Vagina (tissue), 2 donors: ENCODE measurements at regions not wholly inside any gene's neighbourhood (a gene's known extent, or its start where the extent isn't known, plus 50 kb on each side); places are given as distances from the start of the nearest gene placed in this dataset.

Experiments used
- POLR2A ChIP-seq, 2 donors: fragments of 450-650 bp; IDR thresholded peaks; one replicate each; pipeline ENCODE4 v1.6.1; 2017; ENCODE audit warnings: antibody characterized with exemption in 2 of 2, mild to moderate bottlenecking in 2 of 2, moderate library complexity in 2 of 2
- POLR2AphosphoS5 ChIP-seq, 2 donors: sonication (generic); formaldehyde crosslinking; IDR thresholded peaks; one replicate each; pipeline ENCODE4 v1.9.0; 2017; ENCODE audit warnings: antibody characterized with exemption in 2 of 2, mild to moderate bottlenecking in 2 of 2, low read depth in 1 of 2; ENCODE audit not compliant: insufficient read depth in 1 of 2
- TF ChIP-seq, protein P1 (sequence below), 3 experiments: fragments of 450-650 bp in 2 of 3; fragments of 200-600 bp in 1 of 3; sonication (generic) in 1 of 3; IDR thresholded peaks; one replicate each; pipeline ENCODE4 v1.5.1; 2017 to 2019; ENCODE audit warnings: antibody characterized with exemption in 3 of 3, mild to moderate bottlenecking in 2 of 3, moderate library complexity in 2 of 3

DNA sequence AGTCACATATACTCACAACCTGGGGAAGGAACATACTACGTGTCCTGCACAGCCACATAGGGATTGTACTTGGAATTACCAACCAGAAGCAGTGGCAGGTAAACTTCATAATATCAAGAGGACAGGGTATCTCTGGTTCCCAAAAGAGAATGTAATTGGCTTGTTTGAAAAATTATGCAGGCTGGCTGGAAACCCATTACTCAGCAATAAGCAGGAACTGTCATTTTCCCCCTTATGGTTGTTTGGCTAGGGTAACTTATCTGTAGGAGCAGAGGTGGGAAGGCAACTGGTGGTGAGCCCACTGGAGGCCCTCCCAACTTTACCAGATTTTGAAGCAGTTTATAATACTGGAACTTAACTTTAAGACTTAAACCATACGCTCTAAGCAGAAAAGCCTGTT is 924.1 kb downstream of the LRRIQ3 start:
- TF ChIP-seq POLR2A (IDR thresholded peaks at IDR 0.05) (no peak), POLR2AphosphoS5 (IDR thresholded peaks at IDR 0.05; ENCODE audit: insufficient read depth in 1 of 2, low read depth in 1 of 2) (no peak)
- TF ChIP-seq, protein P1, sequence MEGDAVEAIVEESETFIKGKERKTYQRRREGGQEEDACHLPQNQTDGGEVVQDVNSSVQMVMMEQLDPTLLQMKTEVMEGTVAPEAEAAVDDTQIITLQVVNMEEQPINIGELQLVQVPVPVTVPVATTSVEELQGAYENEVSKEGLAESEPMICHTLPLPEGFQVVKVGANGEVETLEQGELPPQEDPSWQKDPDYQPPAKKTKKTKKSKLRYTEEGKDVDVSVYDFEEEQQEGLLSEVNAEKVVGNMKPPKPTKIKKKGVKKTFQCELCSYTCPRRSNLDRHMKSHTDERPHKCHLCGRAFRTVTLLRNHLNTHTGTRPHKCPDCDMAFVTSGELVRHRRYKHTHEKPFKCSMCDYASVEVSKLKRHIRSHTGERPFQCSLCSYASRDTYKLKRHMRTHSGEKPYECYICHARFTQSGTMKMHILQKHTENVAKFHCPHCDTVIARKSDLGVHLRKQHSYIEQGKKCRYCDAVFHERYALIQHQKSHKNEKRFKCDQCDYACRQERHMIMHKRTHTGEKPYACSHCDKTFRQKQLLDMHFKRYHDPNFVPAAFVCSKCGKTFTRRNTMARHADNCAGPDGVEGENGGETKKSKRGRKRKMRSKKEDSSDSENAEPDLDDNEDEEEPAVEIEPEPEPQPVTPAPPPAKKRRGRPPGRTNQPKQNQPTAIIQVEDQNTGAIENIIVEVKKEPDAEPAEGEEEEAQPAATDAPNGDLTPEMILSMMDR (IDR thresholded peaks at IDR 0.05), result no peak
